ENCODE measurements at regions not wholly inside any gene's neighbourhood (a gene's known extent, or its start where the extent isn't known, plus 50 kb on each side); places are given as distances from the start of the nearest gene placed in this dataset.
A peak's percentile ranks its signal among the peaks of the same experiment; 100 is the strongest.

DNA sequence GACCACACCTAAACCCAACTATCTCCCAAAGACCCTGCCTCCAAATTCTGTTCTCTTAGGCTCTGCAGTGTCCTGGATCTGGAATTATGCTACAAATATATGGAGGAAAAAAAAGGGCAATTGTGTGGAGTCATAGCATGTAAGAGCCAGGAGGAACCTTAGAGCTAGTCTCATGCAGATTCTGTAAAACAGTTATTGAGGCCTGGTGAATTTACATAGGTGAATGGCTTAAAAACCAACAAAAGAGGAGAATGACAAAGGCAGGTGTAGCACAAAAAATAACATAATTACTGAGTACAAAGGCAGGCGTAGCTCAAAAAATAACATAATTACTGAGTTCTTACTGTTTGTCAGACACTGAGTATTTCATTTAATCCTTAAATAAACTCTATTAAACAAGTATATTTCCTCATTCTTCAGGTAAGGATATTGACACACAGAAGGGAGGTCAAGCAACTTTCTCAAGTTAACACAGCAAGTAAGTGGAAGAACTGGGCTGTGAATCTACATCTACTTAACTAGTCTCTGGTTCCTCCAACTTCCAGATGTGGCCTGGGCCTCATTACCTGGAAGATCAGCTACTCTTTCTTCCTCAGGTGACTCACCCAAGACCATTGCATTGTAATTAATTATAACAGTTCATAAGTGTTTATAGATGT, 938.9 kb upstream of the TENM4 start:
- no peak for DNase-seq

DNA sequence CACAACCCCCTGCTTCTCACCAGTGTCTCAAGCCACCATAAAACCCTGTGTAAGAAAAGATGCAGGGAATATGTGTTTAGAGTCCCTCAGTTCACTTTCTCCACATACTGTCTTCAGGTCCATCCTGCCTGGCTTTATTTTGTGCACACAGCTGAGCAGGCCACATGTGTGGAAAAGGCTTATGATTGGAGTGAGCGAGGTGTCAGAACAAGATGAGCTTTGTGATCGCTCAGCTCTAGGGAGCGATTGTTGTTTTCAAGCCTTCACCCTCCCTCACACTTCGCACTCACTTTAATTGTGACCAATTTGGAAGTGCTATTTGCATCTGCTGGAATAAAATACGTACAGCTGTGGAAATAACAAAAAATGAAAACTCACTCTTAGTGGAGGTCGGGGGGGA, 931.1 kb upstream of the TENM4 start:
- no peak for DNase-seq

- DNase-seq = no peak
Observed at GRCh38 chr11:80365980-80366379, 925.1 kb upstream of the TENM4 start.

- DNase-seq = no peak
Observed at GRCh38 chr11:80365076-80365725, 924.4 kb upstream of the TENM4 start.

DNA sequence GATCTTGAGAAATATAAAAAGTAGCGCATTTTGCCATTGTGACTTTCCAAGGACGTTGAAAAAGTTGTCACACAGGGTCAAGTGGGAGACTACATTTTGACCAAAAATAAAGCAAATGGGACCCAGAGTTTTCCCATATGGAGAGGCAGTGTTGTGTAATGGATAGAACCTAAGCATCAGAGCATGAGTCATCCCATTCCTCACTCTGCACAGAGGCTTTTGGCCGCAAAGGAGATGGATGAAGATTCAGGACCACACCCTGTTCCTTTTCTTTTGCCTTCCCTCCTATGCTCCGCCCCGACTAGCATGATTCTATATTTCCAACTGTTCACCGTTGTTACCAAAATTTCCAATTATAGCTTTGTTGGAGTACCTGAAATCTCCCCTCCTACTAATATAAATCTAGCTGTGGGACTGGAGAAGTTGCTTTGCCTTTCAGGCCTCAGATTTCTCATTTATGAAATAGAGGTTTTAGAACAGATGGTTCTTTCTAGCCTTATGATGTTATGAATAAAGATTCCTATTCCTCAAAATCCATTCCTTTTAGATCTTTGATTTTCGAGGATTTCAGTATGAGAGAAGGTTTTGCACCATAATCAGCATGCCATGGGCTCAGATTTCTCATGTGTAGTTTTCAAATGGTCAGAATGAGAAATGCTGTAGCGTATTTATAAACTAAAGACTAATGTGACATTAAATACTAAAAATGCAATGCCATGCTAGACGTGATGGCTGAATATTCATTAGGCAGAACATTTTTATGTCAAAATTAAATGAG, 921.9 kb upstream of the TENM4 start:
- DNase-seq = no peak

DNA sequence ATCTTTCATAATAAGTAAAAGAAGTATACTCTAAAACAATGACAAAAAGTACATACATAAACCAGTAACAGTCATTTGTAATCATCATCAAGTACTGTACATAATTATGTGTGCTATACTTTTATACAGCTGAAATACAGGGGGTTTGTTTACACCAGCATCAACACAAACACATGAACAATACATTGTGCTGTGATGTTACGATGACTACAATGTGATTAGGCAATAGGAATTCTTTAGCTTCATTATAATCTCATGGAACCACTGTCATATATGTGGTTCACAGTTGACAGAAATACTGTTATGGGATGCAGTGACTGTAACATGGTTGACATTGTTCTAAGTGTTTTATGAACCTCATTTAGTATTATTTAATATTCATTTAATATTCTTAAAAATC, 914.4 kb upstream of the TENM4 start:
- no peak for DNase-seq

DNA sequence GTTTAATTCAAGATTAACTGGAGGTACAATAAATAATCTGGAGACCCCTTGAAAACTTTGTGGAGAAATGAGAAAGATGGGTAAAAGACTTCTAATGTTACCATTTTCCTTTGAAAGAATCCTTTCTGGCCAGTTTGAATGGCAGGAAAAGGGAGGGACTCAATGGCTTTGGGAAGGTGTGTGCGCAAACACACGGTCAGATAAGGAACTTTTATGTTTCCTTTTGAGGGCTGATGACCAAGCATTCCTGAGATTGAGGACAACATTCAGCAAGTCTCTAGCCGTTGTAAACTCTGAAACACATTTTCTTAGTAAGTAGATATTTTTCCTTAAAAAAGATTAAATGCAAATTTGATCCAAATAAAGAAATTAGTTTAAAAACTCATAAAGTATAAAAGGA, 909.7 kb upstream of the TENM4 start:
- DNase-seq = no peak

DNA sequence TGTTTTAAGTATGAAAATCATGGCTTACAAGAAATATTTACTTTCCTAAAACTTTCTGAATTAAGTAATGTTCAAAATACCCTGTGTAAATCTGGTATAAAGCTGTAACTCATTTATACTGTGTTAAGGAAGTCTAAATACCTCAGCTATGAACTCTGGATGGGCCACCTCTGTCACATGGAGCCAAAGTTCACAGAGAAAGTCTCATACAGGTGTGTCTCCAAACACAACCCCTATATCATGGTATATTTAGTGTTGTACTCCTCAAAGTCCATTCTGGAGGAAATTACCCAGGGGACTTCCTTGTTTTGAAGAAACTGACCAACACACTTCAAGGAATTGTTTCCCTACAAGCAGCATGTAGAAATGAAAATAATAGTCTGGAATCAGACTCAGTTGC, 909.2 kb upstream of the TENM4 start:
- DNase-seq = no peak

GRCh38 chr11:80346353-80347059, 905.7 kb upstream of the TENM4 start:
- DNase-seq = no peak

DNA sequence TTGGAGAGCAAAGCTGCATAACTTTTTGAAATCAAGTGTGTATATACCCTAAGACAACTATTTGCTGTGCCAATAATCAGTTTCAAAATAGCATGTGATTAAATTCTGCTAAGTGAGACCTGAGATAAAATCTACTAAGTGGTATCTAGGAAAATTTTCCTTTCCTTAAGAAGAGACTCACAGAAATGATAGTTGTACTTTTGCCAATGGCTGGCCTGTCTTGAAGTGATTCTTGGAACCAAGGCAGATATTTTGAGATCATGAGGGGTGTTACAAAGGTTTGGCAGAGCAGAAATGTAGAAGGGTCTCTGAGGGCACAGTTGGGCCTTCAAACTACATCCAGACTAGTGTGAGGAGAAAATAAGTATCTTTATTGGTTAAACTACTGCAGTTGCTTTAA, 902.6 kb upstream of the TENM4 start:
- no peak for DNase-seq

DNA sequence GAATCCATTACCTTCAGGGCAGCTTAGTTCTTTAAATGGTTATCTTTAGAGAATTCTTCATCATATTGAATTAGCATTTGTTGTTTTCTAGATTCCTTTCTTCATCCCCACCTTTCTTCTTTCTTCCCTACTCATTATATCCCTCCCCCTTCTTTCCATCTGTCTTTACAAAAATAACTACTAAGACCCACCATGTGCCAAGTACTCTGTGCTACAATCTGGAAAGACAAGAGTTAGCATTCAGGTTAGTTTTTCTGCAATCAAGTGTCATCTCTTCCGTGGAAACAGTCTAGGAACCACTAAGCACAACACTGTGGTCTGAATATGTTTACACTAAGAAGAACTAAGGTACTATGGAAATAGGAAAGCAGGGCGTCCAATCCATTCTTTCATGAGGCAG, 897.4 kb upstream of the TENM4 start:
- DNase-seq = no peak

- DNase-seq = no peak
Observed at GRCh38 chr11:80331694-80332093, 890.9 kb upstream of the TENM4 start.

GRCh38 chr11:80330264-80330663, 889.4 kb upstream of the TENM4 start:
- peak; percentile 64 for DNase-seq

DNA sequence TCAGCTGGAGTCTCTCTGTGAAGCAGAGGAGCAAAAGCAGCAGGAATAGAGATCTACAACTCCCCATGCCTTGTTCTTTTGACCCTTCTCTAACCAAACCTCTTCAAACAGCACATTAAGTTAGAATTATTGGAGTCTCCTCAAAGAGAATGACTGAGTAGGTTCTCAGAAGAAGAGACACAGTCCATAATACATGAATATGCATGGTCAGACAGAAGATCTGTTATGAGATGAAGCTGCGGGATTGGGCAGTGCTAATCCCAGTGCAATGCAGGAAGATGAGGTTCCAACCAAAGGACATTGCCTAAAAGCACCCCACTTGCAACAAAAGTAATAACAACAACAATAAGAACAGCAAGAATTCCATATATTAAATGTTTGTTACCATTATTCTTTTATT, 887.9 kb upstream of the TENM4 start:
- DNase-seq = no peak

- DNase-seq = no peak
Observed at GRCh38 chr11:80327956-80328614, 887.3 kb upstream of the TENM4 start.

- no peak for DNase-seq
Observed at GRCh38 chr11:80321786-80322185, 881.0 kb upstream of the TENM4 start.

DNA sequence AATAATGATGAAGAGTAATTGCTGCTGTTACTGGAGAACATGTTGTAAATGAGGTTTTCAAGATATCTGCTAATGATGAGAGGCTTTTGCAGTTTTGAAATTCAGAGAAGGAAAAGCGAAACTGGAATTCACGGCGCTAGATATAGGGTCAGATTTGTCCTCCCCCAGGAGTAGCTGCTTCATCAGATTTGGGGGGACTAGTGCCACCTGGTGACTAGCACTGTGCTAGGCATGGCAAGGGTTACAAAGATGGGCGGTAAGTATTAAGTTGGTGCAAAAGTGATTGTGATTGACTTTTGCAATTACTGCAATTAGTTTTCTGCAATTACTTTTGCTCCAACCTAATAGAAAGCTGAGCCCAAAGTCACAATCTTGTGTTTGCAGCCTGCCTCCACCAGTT, 879.9 kb upstream of the TENM4 start:
- DNase-seq = no peak

DNA sequence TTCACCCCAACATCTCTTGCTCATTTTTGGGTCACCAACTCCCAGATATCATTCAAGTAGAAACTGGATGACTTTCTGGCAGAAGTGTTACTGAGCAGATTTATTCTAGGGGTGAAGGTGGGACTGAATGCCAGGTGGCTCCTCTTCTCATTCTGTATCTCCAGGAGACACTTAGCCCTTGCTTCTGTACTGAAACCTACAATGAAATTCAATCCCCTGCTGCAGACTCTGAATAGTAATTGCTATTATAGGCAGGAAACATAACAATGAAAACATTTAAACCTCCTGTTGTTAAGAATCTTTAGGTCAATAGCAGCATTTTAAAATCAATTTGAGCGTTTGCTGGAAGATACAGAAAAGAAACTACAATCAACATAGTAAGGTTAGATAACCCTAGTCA, 879.4 kb upstream of the TENM4 start:
- DNase-seq = no peak

DNA sequence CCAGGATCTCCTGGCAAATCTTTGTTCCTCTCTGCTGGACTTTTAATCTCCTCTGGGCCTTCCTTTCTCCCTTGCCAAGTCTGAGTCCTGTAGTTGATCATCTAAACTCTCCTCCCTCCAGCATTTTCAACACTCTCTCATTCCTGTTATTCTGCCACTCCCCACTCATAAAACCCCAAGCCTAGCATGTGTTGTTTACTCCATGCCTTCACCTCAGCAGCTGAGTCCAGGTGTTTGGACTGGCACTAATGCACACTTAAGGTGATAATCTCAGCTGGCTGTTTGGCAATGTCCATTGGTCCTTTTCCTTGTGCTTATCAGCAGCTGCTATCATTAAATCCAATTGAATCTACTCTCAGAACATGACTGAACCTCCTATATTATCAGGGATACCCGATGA, 876.8 kb upstream of the TENM4 start:
- DNase-seq = no peak

- no peak for DNase-seq
Observed at GRCh38 chr11:80315200-80315599, 874.4 kb upstream of the TENM4 start.

DNA sequence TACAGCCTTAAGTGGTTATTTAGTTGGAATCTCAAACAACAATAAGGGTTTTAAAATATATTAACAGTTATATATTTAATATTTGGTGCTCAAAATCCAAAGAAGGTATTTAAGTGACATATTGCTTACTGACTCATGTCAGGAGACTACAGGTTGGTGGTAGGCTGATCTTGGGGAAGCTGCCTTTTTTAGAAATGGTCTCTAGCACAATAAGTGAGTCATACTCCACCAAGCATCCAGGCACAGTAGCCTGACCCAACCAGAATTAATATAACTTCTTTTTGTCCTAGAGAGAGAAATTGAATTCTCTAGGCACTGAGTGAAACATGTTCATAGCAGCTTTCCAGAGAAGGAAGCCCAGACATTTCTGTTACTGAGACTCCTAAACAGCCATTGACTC, 868.5 kb upstream of the TENM4 start:
- DNase-seq = no peak

DNA sequence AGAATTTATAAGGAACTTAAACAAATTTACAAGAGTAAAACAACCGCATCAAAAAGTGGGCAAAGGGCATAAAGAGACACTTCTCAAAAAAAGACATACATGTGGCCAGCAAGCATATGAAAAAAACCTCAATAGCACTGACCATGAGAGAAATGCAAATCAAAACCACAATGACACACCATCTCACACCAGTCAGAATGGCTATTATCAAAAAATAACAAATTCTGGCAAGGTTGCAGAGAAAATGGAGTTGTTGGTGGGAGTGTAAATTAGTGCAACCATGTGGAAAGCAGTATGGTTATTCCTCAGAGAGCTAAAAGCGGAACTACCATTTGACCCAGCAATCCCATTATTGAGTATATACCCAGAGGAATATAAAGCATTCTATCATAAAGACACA, 866.8 kb upstream of the TENM4 start:
- DNase-seq = no peak
